ENCODE measurements at regions not wholly inside any gene's neighbourhood (a gene's known extent, or its start where the extent isn't known, plus 50 kb on each side); places are given as distances from the start of the nearest gene placed in this dataset.

DNA sequence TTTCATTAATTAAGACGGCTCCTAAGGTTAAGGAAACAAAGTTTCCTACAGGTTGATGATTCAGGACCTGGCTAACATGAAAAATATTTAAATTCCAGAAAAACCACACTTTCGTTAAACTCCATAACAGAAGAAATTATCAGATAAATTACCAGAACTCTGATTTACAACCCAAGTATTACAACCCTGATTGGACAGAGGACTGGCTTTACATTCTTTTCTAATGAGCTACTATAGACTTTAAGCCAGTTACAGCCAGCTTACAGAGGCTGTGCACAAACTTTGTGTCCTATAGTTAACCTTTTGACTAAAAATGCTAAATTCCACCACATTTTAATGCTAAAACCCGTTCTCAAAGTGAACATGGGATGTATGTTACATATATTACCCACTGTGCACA, 458.6 kb downstream of the KCNJ3 start:
- TF ChIP-seq, protein P1, sequence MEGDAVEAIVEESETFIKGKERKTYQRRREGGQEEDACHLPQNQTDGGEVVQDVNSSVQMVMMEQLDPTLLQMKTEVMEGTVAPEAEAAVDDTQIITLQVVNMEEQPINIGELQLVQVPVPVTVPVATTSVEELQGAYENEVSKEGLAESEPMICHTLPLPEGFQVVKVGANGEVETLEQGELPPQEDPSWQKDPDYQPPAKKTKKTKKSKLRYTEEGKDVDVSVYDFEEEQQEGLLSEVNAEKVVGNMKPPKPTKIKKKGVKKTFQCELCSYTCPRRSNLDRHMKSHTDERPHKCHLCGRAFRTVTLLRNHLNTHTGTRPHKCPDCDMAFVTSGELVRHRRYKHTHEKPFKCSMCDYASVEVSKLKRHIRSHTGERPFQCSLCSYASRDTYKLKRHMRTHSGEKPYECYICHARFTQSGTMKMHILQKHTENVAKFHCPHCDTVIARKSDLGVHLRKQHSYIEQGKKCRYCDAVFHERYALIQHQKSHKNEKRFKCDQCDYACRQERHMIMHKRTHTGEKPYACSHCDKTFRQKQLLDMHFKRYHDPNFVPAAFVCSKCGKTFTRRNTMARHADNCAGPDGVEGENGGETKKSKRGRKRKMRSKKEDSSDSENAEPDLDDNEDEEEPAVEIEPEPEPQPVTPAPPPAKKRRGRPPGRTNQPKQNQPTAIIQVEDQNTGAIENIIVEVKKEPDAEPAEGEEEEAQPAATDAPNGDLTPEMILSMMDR (IDR thresholded peaks at IDR 0.05; ENCODE audit: insufficient read depth, low read length, poor library complexity, severe bottlenecking), result no peak

DNA sequence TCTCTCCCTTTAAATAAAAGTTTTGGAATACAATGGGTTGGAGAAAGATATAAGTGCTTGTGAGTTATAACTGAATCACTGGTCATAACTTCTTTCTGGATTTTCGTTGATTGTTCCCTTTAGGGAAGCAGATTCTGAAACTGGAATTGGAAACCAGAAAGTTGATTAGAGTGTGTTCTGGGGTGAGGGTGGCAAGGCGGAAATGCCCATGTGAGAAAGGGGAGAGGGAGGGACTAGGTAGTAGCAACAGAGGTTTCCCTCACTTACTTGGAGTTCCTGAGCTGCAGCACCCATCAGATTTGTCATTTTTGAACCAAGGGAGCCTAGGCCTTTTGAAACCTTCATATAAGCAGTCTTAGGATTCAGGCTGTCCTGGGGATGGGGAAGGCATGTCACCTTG, 453.4 kb downstream of the KCNJ3 start:
- no peak for DNase-seq (ENCODE audit: extremely low read depth, insufficient read length)
- Histone ChIP-seq H3K27me3 (replicated peaks; ENCODE audit: control insufficient read depth, insufficient read depth, low read length) (no peaks in the 10 kb centered on the region), H3K36me3 (ENCODE audit: control insufficient read depth, insufficient read depth, low read length) (no peaks in the 10 kb centered on the region), H3K4me3 (replicated peaks; ENCODE audit: low read depth, low read length) (no peak overlapping the region)
- TF ChIP-seq, protein P1 (IDR thresholded peaks at IDR 0.05; ENCODE audit: insufficient read depth, low read length, poor library complexity, severe bottlenecking), result no peak

More for the DNA sequence above, 458.6 kb downstream of the KCNJ3 start:
- no peaks in the 10 kb centered on the region for H3K27me3 ChIP-seq (replicated peaks; ENCODE audit: control insufficient read depth, insufficient read depth, low read length)
- no peaks in the 10 kb centered on the region for H3K36me3 ChIP-seq (ENCODE audit: control insufficient read depth, insufficient read depth, low read length)
- DNase-seq (ENCODE audit: extremely low read depth, insufficient read length), result no peak
- H3K4me3 ChIP-seq (replicated peaks; ENCODE audit: low read depth, low read length), result no peak overlapping the region

DNA sequence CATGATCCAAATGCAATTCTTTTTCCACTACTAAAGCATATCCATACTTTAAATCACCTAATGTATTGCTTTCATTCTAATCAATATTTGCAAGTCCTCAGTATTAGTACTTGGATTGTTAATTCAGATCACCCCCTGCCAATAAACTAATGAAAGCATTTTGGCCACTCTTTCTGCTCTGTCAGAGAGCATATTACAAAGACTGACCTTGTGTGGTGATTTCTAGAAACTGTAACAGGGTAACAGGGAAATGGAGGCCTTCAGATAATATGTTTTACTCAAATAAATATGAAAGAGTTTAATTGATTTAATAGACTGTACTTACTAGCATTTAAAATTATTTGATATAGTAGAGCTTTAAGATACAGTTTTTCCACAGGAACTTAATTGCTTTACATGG, 453.0 kb downstream of the KCNJ3 start:
- TF ChIP-seq, protein P1 (IDR thresholded peaks at IDR 0.05; ENCODE audit: insufficient read depth, low read length, poor library complexity, severe bottlenecking), result peak; percentile 30
- H3K36me3 ChIP-seq (ENCODE audit: control insufficient read depth, insufficient read depth, low read length), result no peaks in the 10 kb centered on the region
- H3K4me3 ChIP-seq (replicated peaks; ENCODE audit: low read depth, low read length), result no peak overlapping the region
- H3K27me3 ChIP-seq (replicated peaks; ENCODE audit: control insufficient read depth, insufficient read depth, low read length), result no peaks in the 10 kb centered on the region
- no peak for DNase-seq (ENCODE audit: extremely low read depth, insufficient read length)

DNA sequence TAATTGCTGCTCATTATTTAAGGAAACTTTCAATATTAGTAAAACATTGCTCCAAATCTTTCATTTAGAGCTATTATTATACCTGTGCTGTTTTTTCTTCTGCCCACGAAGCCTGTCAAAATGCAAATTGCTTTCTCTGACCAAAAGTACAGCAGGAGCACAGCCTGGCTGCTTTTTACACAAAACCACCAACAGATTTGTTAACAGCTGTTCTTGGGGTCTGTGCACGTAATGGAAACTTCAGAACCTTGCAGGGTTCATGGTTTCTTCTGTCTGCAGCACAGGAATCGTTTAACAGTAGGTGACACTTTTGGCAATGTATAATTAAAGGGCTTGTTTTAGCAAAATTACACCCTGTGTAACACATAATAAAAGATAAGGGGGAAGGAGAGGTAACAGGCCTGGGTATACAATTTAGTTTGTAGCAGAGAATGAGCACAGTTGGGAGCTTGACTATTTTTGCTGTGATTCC, 447.3 kb downstream of the KCNJ3 start:
- TF ChIP-seq, protein P1 (IDR thresholded peaks at IDR 0.05; ENCODE audit: insufficient read depth, low read length, poor library complexity, severe bottlenecking), result no peak
- peak; percentile 80 for DNase-seq (ENCODE audit: extremely low read depth, insufficient read length)
- peak overlapping the region; percentile 34 for H3K4me3 ChIP-seq (replicated peaks; ENCODE audit: low read depth, low read length)
- no peaks in the 10 kb centered on the region for H3K27me3 ChIP-seq (replicated peaks; ENCODE audit: control insufficient read depth, insufficient read depth, low read length)
- no peaks in the 10 kb centered on the region for H3K36me3 ChIP-seq (ENCODE audit: control insufficient read depth, insufficient read depth, low read length)

DNA sequence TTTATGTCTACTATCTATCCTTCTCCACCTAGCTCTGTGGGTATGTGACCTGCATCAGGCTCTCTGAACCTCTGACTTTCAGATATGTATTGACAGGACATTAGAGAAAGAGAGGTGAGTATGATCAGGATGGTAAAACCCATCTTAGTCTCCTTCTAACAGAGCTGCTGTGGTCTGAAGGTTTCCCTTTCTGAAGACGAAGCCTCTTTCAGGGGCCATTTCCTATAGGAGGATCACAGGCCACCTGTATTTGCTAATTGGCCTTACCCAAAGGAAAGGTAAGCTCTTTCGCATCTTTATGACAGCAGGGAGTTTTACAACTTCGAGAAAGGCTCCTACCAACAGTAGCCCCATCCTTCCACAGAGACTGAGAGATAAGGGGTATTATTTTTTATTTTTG, 442.9 kb downstream of the KCNJ3 start:
- H3K36me3 ChIP-seq (ENCODE audit: control insufficient read depth, insufficient read depth, low read length), result no peaks in the 10 kb centered on the region
- TF ChIP-seq, protein P1 (IDR thresholded peaks at IDR 0.05; ENCODE audit: insufficient read depth, low read length, poor library complexity, severe bottlenecking), result no peak
- DNase-seq (ENCODE audit: extremely low read depth, insufficient read length), result no peak
- H3K4me3 ChIP-seq (replicated peaks; ENCODE audit: low read depth, low read length), result no peak overlapping the region
- H3K27me3 ChIP-seq (replicated peaks; ENCODE audit: control insufficient read depth, insufficient read depth, low read length), result no peaks in the 10 kb centered on the region
